Progenitor cell of endocrine pancreas (in vitro differentiated cells): ENCODE measurements at regions not wholly inside any gene's neighbourhood (a gene's known extent, or its start where the extent isn't known, plus 50 kb on each side); places are given as distances from the start of the nearest gene placed in this dataset.

Source experiments
- DNase-seq: peaks from one replicate; pipeline ENCODE4 v3.0.0; 2021; ENCODE audit warnings: low spot score; ENCODE audit not compliant: unreplicated experiment
- H3K27ac Mint-ChIP-seq: 2 replicates; pipeline ENCODE4 v1.8.0; 2021; ENCODE audit warnings: mild to moderate bottlenecking, moderate library complexity, mixed read lengths
- H3K27me3 Mint-ChIP-seq: 2 replicates; pipeline ENCODE4 v1.8.0; 2021; ENCODE audit warnings: mixed read lengths
- H3K36me3 Mint-ChIP-seq: 2 replicates; pipeline ENCODE4 v1.8.0; 2022; ENCODE audit warnings: mixed read lengths; ENCODE audit not compliant: insufficient read depth
- H3K4me1 Mint-ChIP-seq: 2 replicates; pipeline ENCODE4 v1.8.0; 2021; ENCODE audit warnings: low read depth, mixed read lengths
- H3K4me3 Mint-ChIP-seq: 2 replicates; pipeline ENCODE4 v1.8.0; 2021; ENCODE audit warnings: low read depth, mild to moderate bottlenecking, moderate library complexity, mixed read lengths
- H3K9me3 Mint-ChIP-seq: 2 replicates; pipeline ENCODE4 v1.8.0; 2021; ENCODE audit warnings: low read depth, mixed read lengths
- TF ChIP-seq, protein P1 (sequence below): fragments of 200-600 bp; sonication (generic); IDR thresholded peaks from one replicate; pipeline ENCODE4 v1.5.0; 2021; ENCODE audit warnings: antibody characterized with exemption, mild to moderate bottlenecking; ENCODE audit not compliant: unreplicated experiment

DNA sequence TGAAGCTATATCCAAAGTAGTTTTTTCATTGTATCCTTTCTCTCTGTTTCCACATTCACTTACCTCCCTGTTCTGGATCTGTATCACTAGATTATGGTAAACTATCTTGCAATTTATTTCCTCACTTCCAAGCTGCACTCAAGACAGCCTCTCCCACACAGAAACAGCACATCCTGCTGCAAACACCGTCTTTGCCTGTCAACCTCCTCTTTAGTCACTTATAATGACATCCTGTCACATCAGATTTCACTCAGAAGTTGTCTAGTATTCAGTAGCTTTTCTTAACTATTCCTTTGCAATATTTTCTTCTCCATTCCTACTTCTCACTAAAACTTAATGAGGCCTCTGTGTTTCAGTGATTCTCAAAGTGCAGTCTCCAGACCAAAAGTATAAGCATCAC is 490.8 kb downstream of the IGSF11 start:
- TF ChIP-seq, protein P1, sequence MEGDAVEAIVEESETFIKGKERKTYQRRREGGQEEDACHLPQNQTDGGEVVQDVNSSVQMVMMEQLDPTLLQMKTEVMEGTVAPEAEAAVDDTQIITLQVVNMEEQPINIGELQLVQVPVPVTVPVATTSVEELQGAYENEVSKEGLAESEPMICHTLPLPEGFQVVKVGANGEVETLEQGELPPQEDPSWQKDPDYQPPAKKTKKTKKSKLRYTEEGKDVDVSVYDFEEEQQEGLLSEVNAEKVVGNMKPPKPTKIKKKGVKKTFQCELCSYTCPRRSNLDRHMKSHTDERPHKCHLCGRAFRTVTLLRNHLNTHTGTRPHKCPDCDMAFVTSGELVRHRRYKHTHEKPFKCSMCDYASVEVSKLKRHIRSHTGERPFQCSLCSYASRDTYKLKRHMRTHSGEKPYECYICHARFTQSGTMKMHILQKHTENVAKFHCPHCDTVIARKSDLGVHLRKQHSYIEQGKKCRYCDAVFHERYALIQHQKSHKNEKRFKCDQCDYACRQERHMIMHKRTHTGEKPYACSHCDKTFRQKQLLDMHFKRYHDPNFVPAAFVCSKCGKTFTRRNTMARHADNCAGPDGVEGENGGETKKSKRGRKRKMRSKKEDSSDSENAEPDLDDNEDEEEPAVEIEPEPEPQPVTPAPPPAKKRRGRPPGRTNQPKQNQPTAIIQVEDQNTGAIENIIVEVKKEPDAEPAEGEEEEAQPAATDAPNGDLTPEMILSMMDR = no peak
- peaks cover 9% of the 10 kb centered on the region for H3K9me3 Mint-ChIP-seq
- H3K27ac Mint-ChIP-seq = peak overlapping the region; percentile 50
- no peaks in the 10 kb centered on the region for H3K27me3 Mint-ChIP-seq
- no peak overlapping the region for H3K4me3 Mint-ChIP-seq
- no peak for DNase-seq
- H3K36me3 Mint-ChIP-seq = peaks cover 3% of the 10 kb centered on the region
- peaks cover 44% of the 10 kb centered on the region for H3K4me1 Mint-ChIP-seq

DNA sequence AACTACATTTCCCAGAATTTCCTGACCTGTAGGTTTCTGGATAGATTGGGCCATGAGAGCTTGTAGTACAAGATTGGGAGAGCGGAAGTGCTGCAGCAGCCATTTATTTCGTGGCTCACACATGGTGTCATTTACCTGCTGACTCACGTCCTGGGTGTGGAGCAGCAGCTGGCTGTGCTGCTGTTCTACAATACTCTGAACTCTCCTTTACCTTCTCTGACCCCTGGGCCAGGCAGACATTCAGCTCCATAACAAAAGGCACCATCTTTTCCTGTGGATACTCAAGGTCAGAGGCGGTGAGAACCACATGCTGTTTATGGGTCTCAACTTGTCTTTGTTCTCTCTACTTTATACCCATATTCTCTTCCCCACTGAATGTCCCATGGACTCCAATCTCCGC is 490.2 kb downstream of the IGSF11 start:
- TF ChIP-seq, protein P1 = no peak
- no peaks in the 10 kb centered on the region for H3K27me3 Mint-ChIP-seq
- H3K36me3 Mint-ChIP-seq = peaks cover 2% of the 10 kb centered on the region
- no peak for DNase-seq
- H3K4me3 Mint-ChIP-seq = no peak overlapping the region
- H3K27ac Mint-ChIP-seq = no peak overlapping the region
- peaks cover 47% of the 10 kb centered on the region for H3K4me1 Mint-ChIP-seq
- peaks cover 5% of the 10 kb centered on the region for H3K9me3 Mint-ChIP-seq

DNA sequence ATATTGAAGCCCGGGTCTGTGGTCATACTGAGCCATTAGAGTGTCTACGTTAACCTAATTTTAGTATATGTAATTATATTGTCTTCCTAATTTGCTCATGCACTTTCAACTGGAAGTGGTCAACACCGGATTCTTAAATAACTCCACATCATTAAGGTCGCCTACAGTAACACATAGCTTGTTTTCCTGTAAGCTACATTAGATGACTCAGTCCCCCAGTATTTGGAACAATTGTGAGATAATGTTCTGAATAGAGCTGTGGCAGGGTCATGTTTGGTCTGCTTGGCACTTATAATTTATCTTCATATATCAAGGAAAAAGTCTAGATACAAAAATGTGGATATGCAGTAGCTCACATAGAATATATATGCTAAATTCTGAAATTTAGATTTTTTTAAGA is 486.2 kb downstream of the IGSF11 start:
- H3K4me1 Mint-ChIP-seq = peaks cover 27% of the 10 kb centered on the region
- TF ChIP-seq, protein P1 = no peak
- DNase-seq = no peak
- no peaks in the 10 kb centered on the region for H3K27me3 Mint-ChIP-seq
- H3K36me3 Mint-ChIP-seq = no peaks in the 10 kb centered on the region
- H3K9me3 Mint-ChIP-seq = no peaks in the 10 kb centered on the region
- no peak overlapping the region for H3K27ac Mint-ChIP-seq
- no peak overlapping the region for H3K4me3 Mint-ChIP-seq

DNA sequence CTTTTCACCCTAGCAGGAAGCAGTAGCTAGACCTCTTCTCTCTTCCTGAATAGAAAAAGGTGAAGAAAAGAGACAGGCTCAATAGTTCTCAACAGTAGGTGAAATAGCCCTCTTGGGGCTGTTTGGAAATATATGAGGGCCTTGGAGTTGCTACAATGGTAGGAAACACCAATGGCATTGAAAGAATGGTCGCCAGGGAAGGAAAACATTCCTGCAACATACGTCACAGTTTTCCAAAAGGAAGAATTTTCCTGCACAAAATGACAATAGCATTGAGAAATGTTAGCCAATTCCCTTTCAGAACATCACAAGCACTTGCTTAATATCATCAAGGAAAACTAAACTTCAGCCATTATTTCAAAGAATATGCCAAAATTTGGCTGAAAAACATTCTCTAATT is 484.5 kb downstream of the IGSF11 start:
- TF ChIP-seq, protein P1 = no peak
- no peak for DNase-seq
- peaks cover 1% of the 10 kb centered on the region for H3K36me3 Mint-ChIP-seq
- H3K4me3 Mint-ChIP-seq = no peak overlapping the region
- peaks cover 21% of the 10 kb centered on the region for H3K4me1 Mint-ChIP-seq
- H3K9me3 Mint-ChIP-seq = peaks cover 3% of the 10 kb centered on the region
- no peaks in the 10 kb centered on the region for H3K27me3 Mint-ChIP-seq
- no peak overlapping the region for H3K27ac Mint-ChIP-seq

DNA sequence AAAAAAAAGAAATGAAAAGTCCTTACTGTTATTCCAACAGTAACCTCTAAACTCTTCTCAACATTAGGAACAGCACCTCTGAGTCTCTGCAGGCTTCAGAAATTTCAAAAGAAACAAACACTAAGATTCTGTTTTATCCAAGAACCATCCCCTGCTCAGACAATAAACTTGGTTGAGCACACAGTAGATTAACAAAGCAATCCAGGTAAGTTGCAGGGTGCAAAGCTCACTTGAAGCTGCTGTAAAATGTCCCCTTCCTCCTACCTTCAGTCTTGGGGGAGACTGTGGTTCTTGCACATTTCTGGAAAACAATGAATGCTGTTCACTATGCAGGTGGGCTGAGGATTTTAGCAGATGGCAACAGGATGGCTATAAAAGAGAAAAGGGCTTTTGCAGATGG is 484.1 kb downstream of the IGSF11 start:
- H3K27me3 Mint-ChIP-seq = no peaks in the 10 kb centered on the region
- no peak overlapping the region for H3K27ac Mint-ChIP-seq
- TF ChIP-seq, protein P1 = no peak
- no peak overlapping the region for H3K4me3 Mint-ChIP-seq
- DNase-seq = no peak
- peaks cover 1% of the 10 kb centered on the region for H3K36me3 Mint-ChIP-seq
- peaks cover 22% of the 10 kb centered on the region for H3K4me1 Mint-ChIP-seq
- H3K9me3 Mint-ChIP-seq = peaks cover 3% of the 10 kb centered on the region
